NOMO-1 treated with DMSO at 0.1 percent for 48 hours (cell line): ENCODE measurements at regions not wholly inside any gene's neighbourhood (a gene's known extent, or its start where the extent isn't known, plus 50 kb on each side); places are given as distances from the start of the nearest gene placed in this dataset.
"Not testable (repeated sequence)": the region's sequence is repeated elsewhere in the genome, so short reads cannot be mapped to it uniquely, and the experiment has no call there.

Experiments used
- DNase-seq: peaks from one replicate; lab custom pipeline; 2025; ENCODE audit not compliant: unreplicated experiment; lab: John Stamatoyannopoulos, UW

- no peak for DNase-seq
These were observed 245.7 kb upstream of the REG3G start for GRCh38 chr2:78779761-78780160.

GRCh38 chr2:78780256-78780655, 245.2 kb upstream of the REG3G start:
- no peak for DNase-seq

GRCh38 chr2:78780864-78781583, 244.5 kb upstream of the REG3G start:
- no peak for DNase-seq

- no peak for DNase-seq
These were observed 243.3 kb upstream of the REG3G start for GRCh38 chr2:78782196-78782595.

- peak; percentile 80 for DNase-seq
These were observed 213.4 kb upstream of the REG3G start for GRCh38 chr2:78811955-78812610.

GRCh38 chr2:78814331-78814986, 211.0 kb upstream of the REG3G start:
- DNase-seq, result no peak

GRCh38 chr2:78817430-78817829, 208.1 kb upstream of the REG3G start:
- DNase-seq, result peak; percentile 2

- DNase-seq, result no peak
These were observed 193.0 kb upstream of the REG3G start for GRCh38 chr2:78832481-78832880.

GRCh38 chr2:78839259-78839658, 186.2 kb upstream of the REG3G start:
- no peak for DNase-seq

- DNase-seq, result not testable (repeated sequence)
These were observed 185.2 kb upstream of the REG3G start for GRCh38 chr2:78840311-78840710.

- DNase-seq, result peak; percentile 31
These were observed 179.8 kb upstream of the REG3G start for GRCh38 chr2:78845664-78846185.

- DNase-seq, result no peak
These were observed 164.0 kb upstream of the REG3G start for GRCh38 chr2:78861546-78861945.

GRCh38 chr2:78864205-78864604, 161.3 kb upstream of the REG3G start:
- no peak for DNase-seq

GRCh38 chr2:78865667-78866066, 159.8 kb upstream of the REG3G start:
- DNase-seq, result no peak

- peak; percentile 93 for DNase-seq
These were observed 155.0 kb upstream of the REG3G start for GRCh38 chr2:78870343-78870967.

- no peak for DNase-seq
These were observed 152.0 kb upstream of the REG3G start for GRCh38 chr2:78873526-78873925.

GRCh38 chr2:78876316-78876688, 149.2 kb upstream of the REG3G start:
- DNase-seq, result no peak

- no peak for DNase-seq
These were observed 138.1 kb upstream of the REG3G start for GRCh38 chr2:78887446-78887845.

- DNase-seq, result no peak
These were observed 134.6 kb upstream of the REG3G start for GRCh38 chr2:78890935-78891334.

- no peak for DNase-seq
These were observed 133.2 kb upstream of the REG3G start for GRCh38 chr2:78892295-78892694.

- DNase-seq, result no peak
These were observed 130.5 kb upstream of the REG3G start for GRCh38 chr2:78895022-78895421.

- DNase-seq, result no peak
These were observed 129.0 kb upstream of the REG3G start for GRCh38 chr2:78896536-78896935.
